H1 (cell line): ENCODE measurements at regions not wholly inside any gene's neighbourhood (a gene's known extent, or its start where the extent isn't known, plus 50 kb on each side); places are given as distances from the start of the nearest gene placed in this dataset.

Experiments used
- CTCF ChIA-PET: fragments of 300-600 bp; sonication (Branson Sonifier 250); formaldehyde crosslinking; loops from one replicate; lab custom pipeline; 2021; ENCODE audit not compliant: partially characterized antibody; lab: Charles Lee
- POLR2A ChIA-PET: fragments of 300-600 bp; sonication (Branson Sonifier 250); formaldehyde crosslinking; loops from one replicate; lab custom pipeline; 2021; ENCODE audit warnings: inconsistent platforms; ENCODE audit not compliant: partially characterized antibody; lab: Charles Lee
- DNase-seq, 2 experiments: peaks; one replicate each; pipeline versions ENCODE4 v3.0.0 to v3.0.0-alpha.2; 2010 to 2022; ENCODE audit warnings: low spot score in 2 of 2, low read depth in 1 of 2, mixed read lengths in 1 of 2
- FAIRE-seq: peaks from 2 replicates; lab custom pipeline; 2011; peaks lifted over from hg19 to GRCh38; lab: Jason Lieb, UNC
- H2AFZ ChIP-seq: 2 replicates; pipeline ENCODE4 v1.8.1; 2012; ENCODE audit warnings: low read length, inconsistent platforms
- H2AK5ac ChIP-seq: 2 replicates; pipeline ENCODE4 v1.6.1; 2013; ENCODE audit warnings: low read depth, low read length
- H2BK120ac ChIP-seq: replicated peaks from 2 replicates; pipeline ENCODE3; 2013; ENCODE audit warnings: low read depth, low read length, inconsistent platforms
- H2BK12ac ChIP-seq: 2 replicates; pipeline ENCODE4 v1.6.1; 2013; ENCODE audit warnings: low read depth, low read length
- H2BK15ac ChIP-seq: 2 replicates; pipeline ENCODE4 v1.6.1; 2013; ENCODE audit warnings: low read length
- H2BK20ac ChIP-seq: 2 replicates; pipeline ENCODE4 v1.6.1; 2013; ENCODE audit warnings: low read length
- H2BK5ac ChIP-seq: 2 replicates; pipeline ENCODE4 v1.6.1; 2013; ENCODE audit warnings: low read depth, low read length
- H3K14ac ChIP-seq: 2 replicates; pipeline ENCODE4 v1.6.1; 2013; ENCODE audit warnings: inconsistent platforms; ENCODE audit not compliant: insufficient read length
- H3K18ac ChIP-seq: 2 replicates; pipeline ENCODE4 v1.6.1; 2013; ENCODE audit warnings: low read length; ENCODE audit errors: extremely low read depth
- H3K23ac ChIP-seq: 2 replicates; pipeline ENCODE4 v1.6.1; 2013; ENCODE audit warnings: inconsistent platforms; ENCODE audit not compliant: insufficient read length
- H3K23me2 ChIP-seq: 2 replicates; pipeline ENCODE4 v1.6.1; 2013; ENCODE audit warnings: low read depth, low read length
- H3K27ac ChIP-seq: 2 replicates; pipeline ENCODE4 v1.6.1; 2011; ENCODE audit warnings: low read depth, low read length, inconsistent platforms
- H3K27me3 ChIP-seq, 4 experiments: replicated peaks in 1 of 4; 1 replicate in 1 of 4; 2 replicates in 3 of 4; pipeline versions ENCODE4 v1.6.1 to v1.8.1; 2011 to 2013; ENCODE audit warnings: low read length in 3 of 4, mild to moderate bottlenecking in 3 of 4, inconsistent platforms in 2 of 4, mixed read lengths in 2 of 4, moderate library complexity in 1 of 4; ENCODE audit not compliant: control insufficient read depth in 3 of 4, insufficient read depth in 3 of 4; ENCODE audit errors: extremely low read depth in 1 of 4
- H3K36me3 ChIP-seq, 4 experiments: 2 replicates each; pipeline versions ENCODE4 v1.6.1 to v1.8.1; 2011 to 2013; ENCODE audit warnings: mild to moderate bottlenecking in 4 of 4, low read length in 3 of 4, moderate library complexity in 2 of 4, control low read depth in 1 of 4, inconsistent platforms in 1 of 4; ENCODE audit not compliant: insufficient read depth in 4 of 4, control insufficient read depth in 2 of 4
- H3K4ac ChIP-seq: replicated peaks from 2 replicates; pipeline ENCODE3; 2013; ENCODE audit warnings: low read length, low read depth, mixed read lengths, inconsistent platforms; ENCODE audit not compliant: insufficient read length
- H3K4me1 ChIP-seq, 4 experiments: replicated peaks in 1 of 4; 1 replicate in 1 of 4; 2 replicates in 3 of 4; pipeline versions ENCODE4 v1.6.1 to v1.8.1; 2011 to 2013; ENCODE audit warnings: low read length in 3 of 4, inconsistent platforms in 2 of 4, mixed read lengths in 1 of 4; ENCODE audit not compliant: insufficient read depth in 4 of 4, control insufficient read depth in 3 of 4
- H3K4me2 ChIP-seq, 2 experiments: 2 replicates each; pipeline versions ENCODE4 v1.6.1 to v1.8.1; 2011 to 2013; ENCODE audit warnings: low read depth in 2 of 2, low read length in 2 of 2, control low read depth in 1 of 2, inconsistent platforms in 1 of 2, mild to moderate bottlenecking in 1 of 2; ENCODE audit not compliant: insufficient read depth in 1 of 2
- H3K4me3 ChIP-seq, 4 experiments: fragments of 200-600, 300-600 bp in 1 of 4; sonication (generic), shearing (Covaris generic), sonication (Bioruptor Twin) in 1 of 4; 2 replicates each; pipeline versions ENCODE4 v1.5.1 to v1.8.1; 2011 to 2016; ENCODE audit warnings: low read length in 4 of 4, low read depth in 3 of 4, control low read depth in 2 of 4, inconsistent platforms in 2 of 4, mild to moderate bottlenecking in 2 of 4, mixed read lengths in 1 of 4, moderate library complexity in 1 of 4; ENCODE audit not compliant: insufficient read depth in 2 of 4; ENCODE audit errors: extremely low read depth in 1 of 4
- H3K56ac ChIP-seq: replicated peaks from 2 replicates; pipeline ENCODE3; 2013; ENCODE audit warnings: low read depth, mild to moderate bottlenecking, mixed read lengths, low read length, inconsistent platforms; ENCODE audit not compliant: insufficient read length
- H3K79me1 ChIP-seq: 2 replicates; pipeline ENCODE4 v1.6.1; 2013; ENCODE audit warnings: low read depth, low read length, control low read depth
- H3K79me2 ChIP-seq, 2 experiments: 2 replicates each; pipeline versions ENCODE4 v1.6.1 to v1.8.1; 2012 to 2013; ENCODE audit warnings: low read length in 2 of 2, mild to moderate bottlenecking in 2 of 2, inconsistent platforms in 1 of 2; ENCODE audit not compliant: insufficient read depth in 2 of 2, control insufficient read depth in 1 of 2
- H3K9ac ChIP-seq, 4 experiments: replicated peaks in 1 of 4; 1 replicate in 1 of 4; 2 replicates in 3 of 4; pipeline versions ENCODE4 v1.6.1 to v1.8.1; 2011 to 2013; ENCODE audit warnings: low read depth in 3 of 4, low read length in 3 of 4, control low read depth in 2 of 4, mild to moderate bottlenecking in 2 of 4, moderate library complexity in 2 of 4, inconsistent platforms in 1 of 4; ENCODE audit errors: extremely low read depth in 1 of 4
- H3K9me3 ChIP-seq, 2 experiments: 2 replicates each; pipeline versions ENCODE4 v1.6.1 to v1.8.1; 2012 to 2013; ENCODE audit warnings: mild to moderate bottlenecking in 2 of 2, moderate library complexity in 2 of 2, control low read depth in 1 of 2, inconsistent platforms in 1 of 2, low read depth in 1 of 2, low read length in 1 of 2, mixed read lengths in 1 of 2; ENCODE audit not compliant: insufficient read depth in 2 of 2
- H4K20me1 ChIP-seq, 2 experiments: replicated peaks in 1 of 2; 2 replicates each; pipeline versions ENCODE3 to v1.8.1; 2011 to 2013; ENCODE audit warnings: inconsistent platforms in 2 of 2, low read length in 2 of 2, mild to moderate bottlenecking in 1 of 2; ENCODE audit not compliant: insufficient read depth in 2 of 2, control insufficient read depth in 1 of 2
- H4K5ac ChIP-seq: 2 replicates; pipeline ENCODE4 v1.6.1; 2013; ENCODE audit warnings: low read length, low read depth, mixed read lengths, inconsistent platforms; ENCODE audit not compliant: insufficient read length
- H4K8ac ChIP-seq: 2 replicates; pipeline ENCODE4 v1.8.0; 2013; ENCODE audit warnings: mild to moderate bottlenecking, moderate library complexity, low read length, inconsistent platforms; ENCODE audit not compliant: insufficient read depth; ENCODE audit errors: extremely low read depth
- H4K91ac ChIP-seq: replicated peaks from 2 replicates; pipeline ENCODE3; 2013; ENCODE audit warnings: low read length, mixed read lengths, inconsistent platforms; ENCODE audit not compliant: insufficient read length
- ASH2L ChIP-seq: fragments of 200-600, 300-600 bp; sonication (generic); IDR thresholded peaks from one replicate; pipeline ENCODE4 v1.7.1; 2017; ENCODE audit warnings: low read length
- CBX8 ChIP-seq: fragments of 300-800, 300-1000 bp; sonication (generic); IDR thresholded peaks from 2 replicates; pipeline ENCODE4 v1.7.1; 2016; ENCODE audit warnings: low read depth, low read length, borderline replicate concordance
- CHD1 ChIP-seq: IDR thresholded peaks from 2 replicates; pipeline ENCODE4 v1.6.1; 2012; ENCODE audit warnings: low read depth, low read length, improper control_type of control experiment
- CTBP2 ChIP-seq: IDR thresholded peaks from 2 replicates; pipeline ENCODE4 v1.7.0; 2011; ENCODE audit warnings: borderline replicate concordance, mild to moderate bottlenecking, moderate library complexity, mixed read lengths, low read length; ENCODE audit not compliant: insufficient read depth, insufficient read length
- CTCF ChIP-seq, 3 experiments: IDR thresholded peaks; 1 replicate in 2 of 3; 2 replicates in 1 of 3; pipeline versions ENCODE4 v1.5.1 to v1.6.1; 2011; ENCODE audit warnings: low read length in 3 of 3, mild to moderate bottlenecking in 3 of 3, inconsistent platforms in 2 of 3, low read depth in 1 of 3, moderate library complexity in 1 of 3; ENCODE audit not compliant: insufficient read depth in 1 of 3; ENCODE audit errors: control extremely low read depth in 1 of 3
- FOSL1 ChIP-seq: IDR thresholded peaks from 2 replicates; pipeline ENCODE4 v1.6.1; 2011; ENCODE audit warnings: mild to moderate bottlenecking, low read depth, low read length, moderate library complexity; ENCODE audit not compliant: insufficient read depth
- KDM1A ChIP-seq: fragments of 200-600, 300-600 bp; sonication (generic); IDR thresholded peaks from 2 replicates; pipeline ENCODE4 v1.7.1; 2016; ENCODE audit warnings: mild to moderate bottlenecking, low read length, borderline replicate concordance
- POLR2A ChIP-seq, 2 experiments: IDR thresholded peaks; 1 replicate in 1 of 2; 2 replicates in 1 of 2; pipeline ENCODE4 v1.6.1; 2011; ENCODE audit warnings: low read depth in 2 of 2, low read length in 2 of 2, mild to moderate bottlenecking in 2 of 2; ENCODE audit errors: control extremely low read depth in 1 of 2
- SRF ChIP-seq: IDR thresholded peaks from 2 replicates; pipeline ENCODE4 v1.6.1; 2011; ENCODE audit warnings: mild to moderate bottlenecking, low read depth, low read length, moderate library complexity
- TBP ChIP-seq: IDR thresholded peaks from 2 replicates; pipeline ENCODE4 v1.6.1; 2011; ENCODE audit warnings: low read depth, low read length, improper control_type of control experiment
- TF ChIP-seq, protein P1 (sequence below): IDR thresholded peaks from 2 replicates; pipeline ENCODE4 v1.6.1; 2011; ENCODE audit warnings: low read depth, mild to moderate bottlenecking, low read length; ENCODE audit not compliant: insufficient read depth

- Histone ChIP-seq H3K4me2 (no peak overlapping the region), H4K8ac (no peak overlapping the region), H3K23me2 (no peaks in the 10 kb centered on the region), H3K9ac (no peak overlapping the region), H3K27ac (no peak overlapping the region), H3K27me3 (no peaks in the 10 kb centered on the region), H2BK12ac (no peak overlapping the region), H2BK120ac (no peak overlapping the region), H3K79me1 (no peaks in the 10 kb centered on the region), H3K4ac (no peak overlapping the region), H3K18ac (no peak overlapping the region), H3K4me1 (no peaks in the 10 kb centered on the region), H3K79me2 (no peaks in the 10 kb centered on the region), H2BK15ac (no peak overlapping the region), H3K56ac (no peak overlapping the region), H4K5ac (no peak overlapping the region), H3K4me3 (no peak overlapping the region), H2AK5ac (no peak overlapping the region), H4K91ac (no peak overlapping the region), H3K36me3 (no peaks in the 10 kb centered on the region), H2BK20ac (no peak overlapping the region), H3K23ac (no peak overlapping the region), H3K9me3 (peaks cover 3 to 4% of the 10 kb centered on the region in 2 experiments; a peak in 1 of 4 replicates), H2BK5ac (no peak overlapping the region), H4K20me1 (no peaks in the 10 kb centered on the region), H3K14ac (no peak overlapping the region), H2AFZ (no peak overlapping the region)
- CTCF ChIA-PET, result interaction anchor here (1.0 kb wide), 1 partner anchor 7 kb away, joined by 3 read pairs; no protein-coding TSS in a partner anchor
- POLR2A ChIA-PET, result no interaction called here
- TF ChIP-seq CTCF (IDR thresholded peaks at IDR 0.05; ENCODE audit: control extremely low read depth in 1 of 3, insufficient read depth in 1 of 3, low read depth in 1 of 3, low read length in 3 of 3) (no peak), CBX8 (no peak), FOSL1 (no peak), POLR2A (IDR thresholded peaks at IDR 0.05; ENCODE audit: control extremely low read depth in 1 of 2, low read depth in 2 of 2, low read length in 2 of 2) (no peak), KDM1A (no peak), CTBP2 (no peak), ASH2L (no peak), SRF (no peak), CHD1 (no peak), TBP (no peak)
- TF ChIP-seq, protein P1, sequence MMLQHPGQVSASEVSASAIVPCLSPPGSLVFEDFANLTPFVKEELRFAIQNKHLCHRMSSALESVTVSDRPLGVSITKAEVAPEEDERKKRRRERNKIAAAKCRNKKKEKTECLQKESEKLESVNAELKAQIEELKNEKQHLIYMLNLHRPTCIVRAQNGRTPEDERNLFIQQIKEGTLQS, result no peak
- FAIRE-seq, result no peak
- no peak for DNase-seq
Observed at GRCh38 chr5:40080191-40080590, 599.5 kb upstream of the PTGER4 start.
